A549 (cell line): ENCODE measurements at regions not wholly inside any gene's neighbourhood (a gene's known extent, or its start where the extent isn't known, plus 50 kb on each side); places are given as distances from the start of the nearest gene placed in this dataset.

Experiments used
- ATAC-seq, 2 experiments: fragments of 200-7000 bp in 1 of 2; fragments of >200 bp in 1 of 2; cut with Nextera tagmentation in 1 of 2; cut with Tn5 transposase in 1 of 2; 3 replicates each; pipeline versions ENCODE4 v1.8.0 to v1.9.1; 2018 to 2020; ENCODE audit warnings: mild to moderate bottlenecking in 1 of 2, moderate library complexity in 1 of 2
- CTCF ChIA-PET: fragments of 300-600 bp; sonication (Branson Sonifier 250); formaldehyde crosslinking; extraction: SDS; loops from one replicate; lab custom pipeline; 2021; ENCODE audit warnings: antibody characterized with exemption, inconsistent platforms; lab: Yijun Ruan, JAX
- POLR2A ChIA-PET: fragments of 350-600 bp; formaldehyde crosslinking; extraction: SDS; loops from one replicate; lab custom pipeline; 2021; ENCODE audit warnings: antibody characterized with exemption, inconsistent platforms; lab: Yijun Ruan, JAX
- DNase-seq, 2 experiments: peaks; one replicate each; pipeline versions ENCODE4 v3.0.0 to v3.0.0-alpha.2; 2011 to 2016; ENCODE audit warnings: low read depth in 1 of 2, low spot score in 1 of 2
- FAIRE-seq: peaks from 2 replicates; lab custom pipeline; 2011; peaks lifted over from hg19 to GRCh38; lab: Jason Lieb, UNC
- H3K27ac ChIP-seq, 2 experiments: fragments of >200 bp; sonication (Bioruptor Twin); formaldehyde crosslinking; 3 replicates each; pipeline ENCODE4 v1.5.1; 2016 to 2017
- H3K4me1 ChIP-seq: fragments of >200 bp; sonication (Bioruptor Twin); formaldehyde crosslinking; 3 replicates; pipeline ENCODE4 v1.6.1; 2016
- H3K4me2 ChIP-seq: fragments of >200 bp; sonication (Bioruptor Twin); formaldehyde crosslinking; 3 replicates; pipeline ENCODE4 v1.6.1; 2016
- H3K4me3 ChIP-seq: fragments of >200 bp; sonication (Bioruptor Twin); formaldehyde crosslinking; 3 replicates; pipeline ENCODE4 v1.5.1; 2016
- H3K9me3 ChIP-seq: fragments of >200 bp; sonication (Bioruptor Twin); formaldehyde crosslinking; 3 replicates; pipeline ENCODE4 v1.6.1; 2016
- ATOH8 ChIP-seq: fragments of 250-450 bp; sonication (Bioruptor Pico); IDR thresholded peaks from 2 replicates; pipeline ENCODE4 v1.5.0; 2020; ENCODE audit warnings: low read depth, mild to moderate bottlenecking, moderate library complexity
- BHLHE40 ChIP-seq: IDR thresholded peaks from 2 replicates; pipeline ENCODE4 v1.6.1; 2012; ENCODE audit warnings: low read depth, low read length, inconsistent platforms
- CBX2 ChIP-seq: fragments of 200-600 bp; sonication (generic); IDR thresholded peaks from 2 replicates; pipeline ENCODE4 v1.6.1; 2016; ENCODE audit warnings: low read depth, mild to moderate bottlenecking, borderline replicate concordance
- CBX8 ChIP-seq: fragments of 200-600 bp; sonication (generic); IDR thresholded peaks from 2 replicates; pipeline ENCODE4 v1.6.1; 2016
- CEBPB ChIP-seq, 2 experiments: fragments of >200 bp in 1 of 2; sonication (Bioruptor Twin) in 1 of 2; formaldehyde crosslinking in 1 of 2; IDR thresholded peaks; 2 replicates each; pipeline ENCODE4 v1.6.1; 2012 to 2016
- E2F6 ChIP-seq: IDR thresholded peaks from 2 replicates; pipeline ENCODE4 v1.6.1; 2012; ENCODE audit warnings: low read depth, borderline replicate concordance
- EHMT2 ChIP-seq: fragments of 200-600 bp; sonication (generic); IDR thresholded peaks from 2 replicates; pipeline ENCODE4 v1.6.1; 2016; ENCODE audit warnings: antibody characterized with exemption, low read depth, mild to moderate bottlenecking, moderate library complexity
- EP300 ChIP-seq, 2 experiments: fragments of >200 bp; sonication (Bioruptor Twin); formaldehyde crosslinking; IDR thresholded peaks; 2 replicates in 1 of 2; 3 replicates in 1 of 2; pipeline ENCODE4 v1.6.1; 2016 to 2017
- FOSB ChIP-seq: fragments of 250-450 bp; sonication (Bioruptor Pico); IDR thresholded peaks from 2 replicates; pipeline ENCODE4 v1.5.0; 2020; ENCODE audit warnings: mild to moderate bottlenecking, moderate library complexity
- HDAC2 ChIP-seq: fragments of 200-600 bp; sonication (generic); IDR thresholded peaks from 2 replicates; pipeline ENCODE4 v1.6.1; 2016
- HOXB13 ChIP-seq: fragments of 250-450 bp; sonication (Bioruptor Pico); IDR thresholded peaks from 2 replicates; pipeline ENCODE4 v1.5.0; 2020; ENCODE audit warnings: low read depth, mild to moderate bottlenecking, moderate library complexity
- MAFK ChIP-seq: fragments of 450-650 bp; IDR thresholded peaks from 2 replicates; pipeline ENCODE4 v1.6.1; 2014; ENCODE audit not compliant: partially characterized antibody
- MAZ ChIP-seq: fragments of 150-350 bp; IDR thresholded peaks from 2 replicates; pipeline ENCODE4 v1.6.1; 2014; ENCODE audit warnings: antibody characterized with exemption, low read depth, low read length, borderline replicate concordance
- NR3C1 ChIP-seq: fragments of >200 bp; sonication (Bioruptor Twin); formaldehyde crosslinking; IDR thresholded peaks from 3 replicates; pipeline ENCODE4 v1.6.1; 2017
- PBX3 ChIP-seq: IDR thresholded peaks from 2 replicates; pipeline ENCODE4 v1.6.1; 2012
- RCOR1 ChIP-seq: fragments of 150-350 bp; IDR thresholded peaks from 2 replicates; pipeline ENCODE4 v1.6.1; 2014; ENCODE audit warnings: antibody characterized with exemption, low read length, low read depth
- RNF2 ChIP-seq: fragments of 200-600 bp; sonication (generic); IDR thresholded peaks from 2 replicates; pipeline ENCODE4 v1.6.1; 2016; ENCODE audit warnings: low read depth, mild to moderate bottlenecking, antibody characterized with exemption, moderate library complexity, borderline replicate concordance
- SREBF2 ChIP-seq: fragments of 450-650 bp; IDR thresholded peaks from 2 replicates; pipeline ENCODE4 v1.6.1; 2014; ENCODE audit warnings: mild to moderate bottlenecking, moderate library complexity
- TFCP2L1 ChIP-seq: fragments of 250-450 bp; sonication (Bioruptor Pico); IDR thresholded peaks from 2 replicates; pipeline ENCODE4 v1.5.0; 2021; ENCODE audit warnings: mild to moderate bottlenecking
- ZFP36 ChIP-seq: fragments of 450-650 bp; IDR thresholded peaks from 2 replicates; pipeline ENCODE4 v1.6.1; 2014; ENCODE audit warnings: borderline replicate concordance; ENCODE audit not compliant: partially characterized antibody
- ZSCAN20 ChIP-seq: fragments of 250-450 bp; sonication (Bioruptor Pico); IDR thresholded peaks from 2 replicates; pipeline ENCODE4 v1.8.0; 2022; ENCODE audit warnings: mild to moderate bottlenecking, moderate library complexity
- WGBS: methylation state at CpG from one replicate; pipeline ENCODE4 v1.1.6; 2017; ENCODE audit errors: missing lambda C conversion rate; 5-methylcytosine and 5-hydroxymethylcytosine counted together

GRCh38 chr1:228552596-228553176 is 65.5 kb downstream of the RNF187 start:
- H3K4me3 ChIP-seq = no peak overlapping the region
- FAIRE-seq (no peak), DNase-seq (no peak), ATAC-seq (no peak)
- WGBS = 5% methylated on average over 5 of the region's 5 CpGs
- POLR2A ChIA-PET = no interaction called here
- CTCF ChIA-PET = no interaction called here
- H3K4me2 ChIP-seq = no peak overlapping the region
- H3K27ac ChIP-seq = no peak overlapping the region
- peaks cover 3% of the 10 kb centered on the region; the same call in 1 of the 3 replicates for H3K9me3 ChIP-seq
- H3K4me1 ChIP-seq = no peaks in the 10 kb centered on the region
- no peak for TF ChIP-seq HDAC2
- no peak for TF ChIP-seq EHMT2
- no peak for TF ChIP-seq PBX3
- TF ChIP-seq RCOR1 = no peak
- TF ChIP-seq E2F6 = no peak
- no peak for TF ChIP-seq MAZ
- TF ChIP-seq CEBPB (IDR thresholded peaks at IDR 0.05) = no peak
- TF ChIP-seq HOXB13 (CRISPR knock-in tag) = no peak

- DNase-seq (no peak), ATAC-seq (no peak)
- Histone ChIP-seq H3K4me2 (no peak overlapping the region), H3K9me3 (peaks cover 3% of the 10 kb centered on the region; the same call in 1 of the 3 replicates), H3K4me1 (no peaks in the 10 kb centered on the region), H3K4me3 (no peak overlapping the region)
- POLR2A ChIA-PET = no interaction called here
- TF ChIP-seq EP300 (IDR thresholded peaks at IDR 0.05) (no peak), MAFK (no peak), RNF2 (no peak), EHMT2 (no peak), TFCP2L1 (CRISPR knock-in tag) (no peak), NR3C1 (no peak), HOXB13 (CRISPR knock-in tag) (no peak), MAZ (no peak), BHLHE40 (no peak), FOSB (no peak), SREBF2 (no peak), CBX2 (no peak), ZFP36 (no peak), CBX8 (no peak), ZSCAN20 (CRISPR knock-in tag) (no peak), E2F6 (no peak), ATOH8 (CRISPR knock-in tag) (no peak)
- TF ChIP-seq, all 56 proteins: peak for 0
- CTCF ChIA-PET = interaction anchor here (1.0 kb wide), 1 partner anchor 53 kb away, joined by 3 read pairs; no protein-coding TSS in a partner anchor
- WGBS = 20% methylated on average over 6 of the region's 6 CpGs
- FAIRE-seq = no peak
- H3K27ac ChIP-seq = no peak overlapping the region
These were observed 66.9 kb downstream of the RNF187 start for GRCh38 chr1:228554107-228554506.
